HG03159 (cell line): ENCODE measurements at regions not wholly inside any gene's neighbourhood (a gene's known extent, or its start where the extent isn't known, plus 50 kb on each side); places are given as distances from the start of the nearest gene placed in this dataset.
"Not testable (repeated sequence)": the region's sequence is repeated elsewhere in the genome, so short reads cannot be mapped to it uniquely, and the experiment has no call there.

Source experiments
- ATAC-seq: cut with Tn5 transposase; IDR thresholded peaks from one replicate; pipeline ENCODE4 v1.9.1; 2021; ENCODE audit warnings: mild to moderate bottlenecking, moderate library complexity; ENCODE audit not compliant: unreplicated experiment

GRCh38 chr1:166763318-166763717 lies 76.0 kb upstream of the POGK start:
- no peak for ATAC-seq

DNA sequence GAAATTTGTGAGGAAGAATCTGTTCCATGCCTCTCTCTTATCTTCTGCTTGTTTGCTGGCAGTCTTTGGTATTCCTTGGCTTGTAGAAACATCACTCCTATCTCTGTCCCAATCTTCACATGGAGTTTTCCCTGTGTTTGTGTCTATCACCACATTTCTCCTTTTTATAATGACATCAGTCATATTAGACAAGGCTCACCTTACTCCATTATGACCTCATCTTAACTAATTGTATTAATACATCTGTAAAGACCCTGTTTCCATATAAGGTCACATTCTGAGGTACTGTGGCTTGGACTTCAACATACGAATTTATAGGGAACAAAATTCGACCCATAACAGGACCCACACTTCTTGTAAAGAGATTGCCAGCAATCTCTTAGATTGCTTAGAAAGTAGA lies 72.3 kb upstream of the POGK start:
- no peak for ATAC-seq

DNA sequence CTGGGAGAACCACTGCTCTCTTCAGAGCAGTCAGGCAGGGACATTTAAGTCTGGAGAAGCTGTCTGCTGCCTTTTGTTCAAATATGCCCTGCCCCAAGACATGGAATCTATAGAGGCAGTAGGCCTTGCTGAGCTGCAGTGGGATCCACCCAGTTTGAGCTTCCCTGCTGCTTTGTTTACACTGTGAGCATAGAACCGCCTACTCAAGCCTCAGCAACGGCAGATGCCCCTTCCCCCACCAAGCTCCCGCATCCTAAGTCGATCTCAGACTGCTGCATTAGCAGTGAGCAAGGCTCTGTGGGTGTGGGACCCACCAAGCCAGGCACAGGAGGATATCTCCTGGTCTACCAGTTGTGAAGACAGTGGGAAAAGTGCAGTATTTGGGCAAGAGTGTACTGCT lies 54.6 kb upstream of the POGK start:
- not testable (repeated sequence) for ATAC-seq

DNA sequence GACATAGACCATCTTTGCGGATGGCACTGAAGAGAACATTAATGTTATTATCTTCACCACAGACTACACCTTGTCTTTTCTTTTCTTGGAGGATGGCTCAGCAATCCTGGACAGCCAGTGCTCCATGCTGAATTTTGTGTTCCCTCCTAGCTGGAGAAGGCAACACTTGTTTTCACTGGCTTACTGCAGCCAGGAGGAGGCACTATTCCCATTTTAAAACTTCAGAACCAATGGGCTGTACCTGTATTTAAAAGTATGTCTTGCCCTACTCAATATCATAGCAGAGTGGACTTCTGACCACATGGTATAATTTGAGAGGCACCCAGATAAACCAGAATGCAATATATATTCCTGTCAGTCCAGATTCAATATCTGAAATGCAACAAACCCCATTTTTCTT lies 53.3 kb upstream of the POGK start:
- no peak for ATAC-seq

DNA sequence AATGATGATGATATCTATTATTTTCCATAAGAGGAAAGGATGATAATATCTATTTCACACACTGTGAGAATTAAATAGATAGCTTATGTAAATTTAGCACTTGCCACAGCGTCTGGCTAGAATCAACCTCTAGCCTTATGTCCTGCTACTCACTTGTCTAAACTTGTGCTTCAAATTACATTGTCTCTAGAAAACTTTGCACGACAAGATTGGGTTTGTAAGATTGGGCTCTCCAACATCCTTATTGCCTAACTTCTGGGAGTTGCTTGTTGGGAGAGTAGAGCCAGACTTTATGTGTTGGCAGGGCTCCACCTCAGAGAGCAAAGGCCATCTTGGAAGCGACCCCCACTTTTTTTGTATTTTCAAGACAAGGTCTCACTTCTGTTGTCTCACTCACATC lies 50.0 kb upstream of the POGK start:
- no peak for ATAC-seq
